ENCODE measurements at regions not wholly inside any gene's neighbourhood (a gene's known extent, or its start where the extent isn't known, plus 50 kb on each side); places are given as distances from the start of the nearest gene placed in this dataset.

DNA sequence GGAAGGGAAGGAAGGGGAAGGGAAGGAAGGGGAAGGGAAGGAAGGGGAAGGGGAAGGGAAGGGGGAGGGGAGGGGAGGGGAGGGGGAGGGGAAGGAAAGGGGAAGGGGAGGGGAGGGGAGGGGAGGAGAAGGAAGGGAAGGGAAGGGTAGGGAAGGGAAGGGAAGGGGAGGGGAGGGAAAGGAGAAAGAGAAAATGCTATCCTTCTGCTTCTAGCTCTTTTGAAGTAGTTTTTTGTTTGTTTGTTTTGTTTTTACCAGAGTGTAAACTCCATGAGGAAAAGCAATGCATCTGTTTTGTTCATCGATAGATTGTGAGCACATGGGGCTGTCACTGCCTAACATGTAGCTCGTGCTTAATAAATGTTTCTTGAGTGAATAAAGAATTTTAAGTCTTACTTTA lies 1592.7 kb upstream of the ACVR2A start:
- Mint-ChIP-seq H3K27me3 (ENCODE audit: low read depth) (no peaks in the 10 kb centered on the region), H3K36me3 (ENCODE audit: insufficient read depth in 1 of 3, low read depth in 3 of 3) (no peaks in the 10 kb centered on the region), H3K4me3 (no peak overlapping the region), H3K4me1 (peaks cover under 1 to 2% of the 10 kb centered on the region in 2 experiments; a peak in 2 of 4 replicates), H3K27ac (no peak overlapping the region), H3K9me3 (no peaks in the 10 kb centered on the region)
- Histone ChIP-seq H2BK12ac (ENCODE audit: insufficient read length, low read depth, low read length) (no peak overlapping the region), H3K79me2 (ENCODE audit: insufficient read depth, low read length) (no peaks in the 10 kb centered on the region), H3K79me1 (ENCODE audit: insufficient read depth, low read depth, low read length, poor library complexity, severe bottlenecking) (no peaks in the 10 kb centered on the region), H2BK120ac (ENCODE audit: low read depth, low read length, poor library complexity, severe bottlenecking) (no peak overlapping the region), H3K18ac (ENCODE audit: insufficient read length, low read depth, low read length) (no peak overlapping the region), H3K4me2 (ENCODE audit: insufficient read depth, insufficient read length, low read length) (no peak overlapping the region), H2AFZ (ENCODE audit: low read length) (no peak overlapping the region), H2BK20ac (ENCODE audit: low read depth, low read length, poor library complexity, severe bottlenecking) (no peak overlapping the region), H3K27me3 (ENCODE audit: insufficient read depth, low read length) (no peaks in the 10 kb centered on the region), H3K9ac (ENCODE audit: extremely low read depth, insufficient read length, low read length) (no peak overlapping the region), H3K23me2 (ENCODE audit: insufficient read length, low read depth, low read length, poor library complexity, severe bottlenecking) (no peaks in the 10 kb centered on the region), H3K4me1 (ENCODE audit: insufficient read depth, low read length) (peaks cover under 1% of the 10 kb centered on the region; the same call in 1 of the 2 replicates), H4K5ac (ENCODE audit: insufficient read length, low read depth, low read length) (no peak overlapping the region), H4K20me1 (ENCODE audit: control insufficient read depth, insufficient read depth, insufficient read length) (no peaks in the 10 kb centered on the region), H4K91ac (ENCODE audit: insufficient read length, low read depth, low read length) (no peak overlapping the region), H2BK5ac (ENCODE audit: insufficient read length, low read length) (no peak overlapping the region), H3K27ac (ENCODE audit: insufficient read length, low read depth, low read length) (no peak overlapping the region), H4K8ac (replicated peaks; ENCODE audit: insufficient read length, low read depth, low read length) (no peak overlapping the region), H3K9me3 (ENCODE audit: control insufficient read depth, low read depth, low read length) (no peaks in the 10 kb centered on the region), H2BK15ac (ENCODE audit: low read depth, low read length) (no peak overlapping the region), H3K14ac (ENCODE audit: insufficient read depth, low read length) (no peak overlapping the region), H3K56ac (ENCODE audit: insufficient read length, low read depth, low read length) (no peak overlapping the region), H3T11ph (ENCODE audit: low read length) (no peak overlapping the region), H3K4ac (ENCODE audit: low read depth, low read length) (no peak overlapping the region), H3K23ac (ENCODE audit: insufficient read length, low read depth, low read length) (no peak overlapping the region), H2AK5ac (ENCODE audit: insufficient read length, low read length) (no peak overlapping the region)
- no CpG with 5 or more reads among the region's 2 CpGs for WGBS (ENCODE audit: extremely low coverage, insufficient read length, low lambda C conversion rate)
- TF ChIP-seq, protein P1, sequence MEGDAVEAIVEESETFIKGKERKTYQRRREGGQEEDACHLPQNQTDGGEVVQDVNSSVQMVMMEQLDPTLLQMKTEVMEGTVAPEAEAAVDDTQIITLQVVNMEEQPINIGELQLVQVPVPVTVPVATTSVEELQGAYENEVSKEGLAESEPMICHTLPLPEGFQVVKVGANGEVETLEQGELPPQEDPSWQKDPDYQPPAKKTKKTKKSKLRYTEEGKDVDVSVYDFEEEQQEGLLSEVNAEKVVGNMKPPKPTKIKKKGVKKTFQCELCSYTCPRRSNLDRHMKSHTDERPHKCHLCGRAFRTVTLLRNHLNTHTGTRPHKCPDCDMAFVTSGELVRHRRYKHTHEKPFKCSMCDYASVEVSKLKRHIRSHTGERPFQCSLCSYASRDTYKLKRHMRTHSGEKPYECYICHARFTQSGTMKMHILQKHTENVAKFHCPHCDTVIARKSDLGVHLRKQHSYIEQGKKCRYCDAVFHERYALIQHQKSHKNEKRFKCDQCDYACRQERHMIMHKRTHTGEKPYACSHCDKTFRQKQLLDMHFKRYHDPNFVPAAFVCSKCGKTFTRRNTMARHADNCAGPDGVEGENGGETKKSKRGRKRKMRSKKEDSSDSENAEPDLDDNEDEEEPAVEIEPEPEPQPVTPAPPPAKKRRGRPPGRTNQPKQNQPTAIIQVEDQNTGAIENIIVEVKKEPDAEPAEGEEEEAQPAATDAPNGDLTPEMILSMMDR (conservative IDR thresholded peaks at IDR 0.05), result no peak
- DNase-seq, result no peak
